GM21381 (cell line): ENCODE measurements at regions not wholly inside any gene's neighbourhood (a gene's known extent, or its start where the extent isn't known, plus 50 kb on each side); places are given as distances from the start of the nearest gene placed in this dataset.
"Not testable (repeated sequence)": the region's sequence is repeated elsewhere in the genome, so short reads cannot be mapped to it uniquely, and the experiment has no call there.

Source experiments
- ATAC-seq: cut with Tn5 transposase; IDR thresholded peaks from one replicate; pipeline ENCODE4 v1.9.1; 2021; ENCODE audit warnings: mild to moderate bottlenecking, moderate library complexity; ENCODE audit not compliant: unreplicated experiment

- no peak for ATAC-seq
Observed at GRCh38 chr17:33560165-33560564, 267.1 kb upstream of the ASIC2 start.

- ATAC-seq, result no peak
Observed at GRCh38 chr17:33560871-33561270, 267.8 kb upstream of the ASIC2 start.

- ATAC-seq, result no peak
Observed at GRCh38 chr17:33561569-33562334, 268.7 kb upstream of the ASIC2 start.

- ATAC-seq, result no peak
Observed at GRCh38 chr17:33562792-33563191, 269.7 kb upstream of the ASIC2 start.

- ATAC-seq, result no peak
Observed at GRCh38 chr17:33564146-33564545, 271.1 kb upstream of the ASIC2 start.

GRCh38 chr17:33567223-33567622 is 274.1 kb upstream of the ASIC2 start:
- no peak for ATAC-seq

GRCh38 chr17:33572615-33573014 is 279.5 kb upstream of the ASIC2 start:
- no peak for ATAC-seq

- no peak for ATAC-seq
Observed at GRCh38 chr17:33574942-33575445, 281.9 kb upstream of the ASIC2 start.

- not testable (repeated sequence) for ATAC-seq
Observed at GRCh38 chr17:33579740-33580139, 286.6 kb upstream of the ASIC2 start.

- no peak for ATAC-seq
Observed at GRCh38 chr17:33580215-33580614, 287.1 kb upstream of the ASIC2 start.

- ATAC-seq, result no peak
Observed at GRCh38 chr17:33582661-33583060, 289.6 kb upstream of the ASIC2 start.

GRCh38 chr17:33583518-33584417 is 290.7 kb upstream of the ASIC2 start:
- no peak for ATAC-seq

- ATAC-seq, result no peak
Observed at GRCh38 chr17:33593991-33594390, 300.9 kb upstream of the ASIC2 start.

GRCh38 chr17:33595828-33596227 is 302.7 kb upstream of the ASIC2 start:
- no peak for ATAC-seq

GRCh38 chr17:33596899-33597298 is 303.8 kb upstream of the ASIC2 start:
- no peak for ATAC-seq

GRCh38 chr17:33598797-33599196 is 305.7 kb upstream of the ASIC2 start:
- ATAC-seq, result no peak

- no peak for ATAC-seq
Observed at GRCh38 chr17:33602981-33603380, 309.9 kb upstream of the ASIC2 start.

- no peak for ATAC-seq
Observed at GRCh38 chr17:33603789-33604188, 310.7 kb upstream of the ASIC2 start.

- no peak for ATAC-seq
Observed at GRCh38 chr17:33611532-33611931, 318.4 kb upstream of the ASIC2 start.

GRCh38 chr17:33615861-33616260 is 322.8 kb upstream of the ASIC2 start:
- no peak for ATAC-seq

- no peak for ATAC-seq
Observed at GRCh38 chr17:33623841-33624240, 330.7 kb upstream of the ASIC2 start.
